ENCODE measurements at regions not wholly inside any gene's neighbourhood (a gene's known extent, or its start where the extent isn't known, plus 50 kb on each side); places are given as distances from the start of the nearest gene placed in this dataset.
"Not testable (repeated sequence)": the region's sequence is repeated elsewhere in the genome, so short reads cannot be mapped to it uniquely, and the experiment has no call there.

DNA sequence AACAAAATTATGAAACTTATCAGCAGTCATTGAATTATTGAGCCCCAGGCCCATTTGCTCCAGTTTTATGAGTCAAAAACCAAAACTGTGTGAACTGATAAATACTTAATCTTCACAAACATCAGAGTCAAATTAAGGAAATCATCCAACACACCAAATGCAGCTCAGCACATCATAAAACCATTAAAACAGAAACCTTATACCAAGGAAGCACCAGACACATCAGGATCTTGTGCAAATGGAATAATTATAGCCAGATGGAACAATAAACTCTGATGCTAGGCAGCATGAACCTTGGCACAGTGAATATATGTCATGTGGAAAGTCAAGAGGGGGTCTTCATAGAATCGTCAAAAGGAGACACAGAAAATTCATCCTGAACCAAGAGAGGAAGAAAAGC lies 410.7 kb upstream of the API5 start:
- DNase-seq, result no peak

DNA sequence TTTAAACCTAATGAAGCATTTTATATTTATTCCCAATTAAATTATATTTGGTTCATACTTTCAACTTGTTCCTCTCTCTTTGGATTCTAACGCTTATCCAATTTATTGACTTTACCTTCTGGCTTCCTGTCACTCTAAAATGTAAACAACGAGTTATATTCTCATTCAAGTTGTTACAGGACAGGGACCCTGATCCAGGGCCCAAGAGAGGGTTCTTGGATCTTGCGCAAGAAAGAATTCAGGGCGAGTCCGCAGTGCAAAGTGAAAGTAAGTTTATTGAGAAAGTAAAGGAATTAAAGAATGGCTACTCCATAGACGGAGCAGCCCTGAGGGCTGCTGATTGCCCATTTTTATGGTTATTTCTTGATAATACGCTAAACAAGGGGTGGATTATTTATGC lies 405.6 kb upstream of the API5 start:
- DNase-seq, result no peak

DNA sequence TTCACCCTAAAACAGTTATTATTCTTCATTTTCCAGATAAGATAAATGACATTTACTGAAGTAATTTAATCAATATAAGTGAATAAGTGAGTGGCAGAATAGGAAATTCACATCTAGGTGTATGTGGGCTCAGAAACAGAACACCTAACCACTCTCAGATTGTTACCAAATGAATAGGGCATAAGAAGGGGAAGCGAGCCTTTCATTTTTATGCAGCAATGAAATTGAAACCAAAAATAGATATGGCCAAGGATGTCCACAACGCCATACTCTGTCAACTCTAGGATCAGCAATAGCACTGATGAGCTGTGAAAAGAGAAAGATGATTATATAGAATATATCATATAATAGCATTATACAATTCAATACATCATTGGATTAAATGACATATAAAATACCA lies 398.1 kb upstream of the API5 start:
- no peak for DNase-seq

DNA sequence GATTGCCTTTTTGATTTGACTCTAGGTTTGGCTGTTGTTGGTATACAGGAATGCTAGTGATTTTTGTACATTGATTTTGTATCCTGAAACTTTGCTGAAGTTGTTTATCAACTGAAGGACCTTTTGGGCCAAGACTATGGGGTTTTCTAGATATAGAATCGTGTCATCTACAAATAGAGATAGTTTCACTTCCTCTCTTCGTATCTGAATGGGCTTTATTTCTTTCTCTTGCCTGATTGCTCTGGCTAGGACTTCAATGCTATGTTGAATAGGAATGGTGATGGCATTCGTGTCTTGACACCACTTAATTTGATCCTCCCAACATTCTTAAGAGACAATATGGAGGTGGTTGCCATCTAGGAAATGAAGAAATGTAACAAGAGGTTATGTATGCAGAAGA lies 388.1 kb upstream of the API5 start:
- DNase-seq, result no peak

DNA sequence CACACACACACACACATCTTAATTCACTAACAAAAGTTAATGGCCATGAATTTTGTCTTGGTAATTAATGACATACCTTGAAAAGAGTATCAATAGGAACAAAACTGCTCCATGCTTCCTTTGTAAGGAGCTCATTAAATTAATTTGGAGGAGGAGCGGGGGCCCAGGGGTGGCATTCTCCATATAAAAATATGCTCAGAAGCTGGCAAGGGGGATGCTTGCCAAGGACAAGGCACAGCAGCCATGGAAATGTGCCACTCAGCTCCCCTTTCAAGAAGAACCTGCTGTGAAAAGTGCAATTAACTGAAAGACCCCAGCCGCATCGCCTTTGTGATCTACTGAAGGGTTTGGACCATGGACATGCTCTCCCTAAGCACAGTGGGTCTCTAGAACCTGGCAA lies 385.9 kb upstream of the API5 start:
- DNase-seq, result no peak

DNA sequence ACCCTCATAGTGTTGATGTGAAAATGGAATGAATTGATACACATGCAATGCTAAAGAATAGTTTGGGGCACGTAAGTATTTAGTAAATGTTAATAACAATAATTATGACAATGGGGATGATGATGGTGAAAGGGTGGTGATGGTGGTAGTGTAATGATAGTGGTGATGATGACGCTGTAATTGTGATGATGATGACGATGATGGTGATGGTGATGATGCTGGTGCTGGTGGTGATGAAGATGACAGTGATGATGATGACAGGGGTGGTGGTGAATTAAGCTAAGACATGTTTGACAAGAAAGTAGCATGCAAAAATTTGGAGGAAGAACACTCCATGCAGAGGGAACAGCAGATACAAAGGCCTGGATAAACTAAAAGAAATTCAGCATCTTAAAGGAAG lies 364.4 kb upstream of the API5 start:
- no peak for DNase-seq

DNA sequence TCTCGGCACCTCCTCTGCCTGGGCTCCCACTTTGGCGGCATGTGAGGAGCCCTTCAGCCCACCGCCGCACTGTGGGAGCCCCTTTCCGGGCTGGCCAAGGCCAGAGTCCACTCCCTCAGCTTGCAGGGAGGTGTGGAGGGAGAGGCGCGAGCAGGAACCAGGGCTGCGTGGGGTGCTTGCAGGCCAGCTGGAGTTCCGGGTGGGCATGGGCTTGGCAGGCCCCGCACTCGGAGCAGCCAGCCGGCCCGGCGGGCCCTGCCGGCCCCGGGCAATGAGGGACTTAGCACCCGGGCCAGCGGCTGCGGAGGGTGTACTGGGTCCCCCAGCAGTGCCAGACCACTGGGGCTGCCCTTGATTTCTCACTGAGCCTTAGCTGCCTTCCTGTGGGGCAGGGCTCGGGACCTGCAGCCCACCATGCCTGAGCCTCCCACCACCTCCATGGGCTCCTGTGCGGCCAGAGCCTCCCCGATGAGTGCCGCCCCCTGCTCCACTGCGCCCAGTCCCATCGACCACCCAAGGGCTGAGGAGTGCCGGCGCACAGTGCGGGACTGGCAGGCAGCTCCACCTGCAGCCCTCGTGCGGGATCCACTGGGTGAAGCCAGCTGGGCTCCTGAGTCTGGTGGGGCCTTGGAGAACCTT lies 361.9 kb upstream of the API5 start:
- DNase-seq, result not testable (repeated sequence)

DNA sequence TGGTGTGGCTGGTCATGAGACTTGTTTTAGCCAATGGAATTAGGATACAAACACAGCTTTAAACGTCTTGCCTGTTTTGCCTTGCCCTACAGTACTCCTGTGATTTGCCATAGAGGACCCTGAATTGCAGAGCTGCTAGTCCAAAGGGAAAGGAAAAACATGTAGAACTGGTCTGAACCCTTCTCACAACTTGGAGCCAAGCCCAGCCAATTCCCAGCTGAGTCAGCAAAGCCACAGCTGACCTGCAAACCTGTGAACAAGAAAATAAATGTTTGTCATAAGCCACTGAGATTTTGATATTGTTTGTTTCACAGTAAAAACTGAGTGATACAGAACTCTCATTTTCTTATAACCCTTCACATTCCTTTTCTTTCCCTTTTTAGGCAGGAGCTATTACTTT lies 360.5 kb upstream of the API5 start:
- DNase-seq, result no peak

DNA sequence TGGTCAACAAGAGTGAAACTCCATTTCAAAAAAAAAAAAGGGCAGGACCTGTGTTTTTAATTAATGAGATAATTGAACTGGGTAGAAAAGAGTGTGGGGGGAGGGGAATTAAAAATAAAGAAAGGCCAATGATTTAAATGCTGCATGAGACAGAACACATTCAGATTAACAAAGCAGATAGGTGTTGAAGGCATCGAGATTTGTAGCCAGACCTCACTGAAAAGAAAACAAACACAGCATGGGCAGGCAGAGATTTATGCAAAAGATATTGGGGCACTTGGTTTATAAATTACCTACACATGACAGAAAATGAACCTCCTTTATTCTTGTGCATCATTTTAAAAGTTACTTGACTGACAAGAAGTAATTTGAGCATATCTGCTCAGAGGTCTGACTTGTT lies 354.0 kb upstream of the API5 start:
- no peak for DNase-seq

DNA sequence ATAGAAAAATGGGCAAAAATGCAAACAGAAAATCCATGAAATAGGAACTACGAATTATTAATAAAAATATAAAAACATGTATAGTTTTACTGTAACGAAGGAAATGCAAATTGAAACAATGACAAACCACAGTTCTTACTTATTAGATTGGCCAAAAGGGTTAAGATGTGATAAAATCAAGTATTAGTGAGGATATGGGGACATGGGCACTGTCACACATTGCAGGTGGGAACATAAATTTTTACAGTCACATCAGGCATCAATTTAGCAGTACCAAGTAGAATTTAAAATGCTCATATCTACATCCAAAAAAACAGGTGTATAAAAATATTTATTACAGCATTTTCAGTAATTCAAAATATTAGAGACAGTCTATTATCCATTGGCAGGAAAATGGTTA lies 353.2 kb upstream of the API5 start:
- no peak for DNase-seq

DNA sequence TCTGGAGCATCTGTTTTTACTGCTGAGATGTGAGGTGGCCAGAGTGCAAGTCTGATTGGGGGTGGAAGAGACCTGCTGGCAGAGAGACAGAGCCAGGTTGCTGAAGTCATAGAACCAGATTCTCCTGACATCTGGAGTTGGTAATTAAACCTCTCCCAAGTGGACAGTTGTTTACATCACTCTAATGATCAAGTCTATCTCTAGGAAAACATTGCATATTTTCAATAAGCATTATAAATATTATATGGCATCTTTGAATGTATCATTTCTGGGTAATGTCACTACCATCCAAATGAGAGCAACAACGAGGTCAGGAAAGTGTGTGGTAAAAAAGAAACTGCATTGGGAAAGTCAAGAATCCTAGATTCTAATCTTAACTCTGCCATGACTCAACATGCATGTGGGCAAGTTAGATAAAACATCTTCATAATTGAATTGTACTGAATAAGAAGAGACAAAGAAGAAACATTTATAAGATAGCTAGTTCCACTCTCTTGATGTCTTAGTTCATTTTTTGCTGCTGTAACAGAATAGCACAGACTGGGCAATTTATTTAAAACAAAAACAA lies 351.2 kb upstream of the API5 start:
- no peak for DNase-seq

DNA sequence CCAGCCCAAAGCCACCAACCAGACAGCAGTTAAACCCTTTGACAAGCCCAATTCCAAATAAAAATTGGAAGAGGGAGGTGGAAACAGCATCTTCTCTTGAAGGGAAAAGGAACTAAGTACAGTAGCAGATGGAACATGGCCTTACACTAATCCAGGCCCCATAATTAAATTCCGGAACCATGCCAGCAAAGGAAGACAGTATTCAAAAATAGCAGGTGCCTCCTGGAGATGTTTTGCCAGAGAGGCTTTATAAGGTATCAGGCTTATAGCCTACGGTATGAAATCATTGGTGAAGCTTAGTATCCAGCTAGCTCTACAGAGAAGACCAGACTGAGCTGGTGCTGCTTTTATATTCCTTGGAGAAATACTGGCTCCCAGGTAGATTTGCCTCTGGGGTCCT lies 344.1 kb upstream of the API5 start:
- no peak for DNase-seq

DNA sequence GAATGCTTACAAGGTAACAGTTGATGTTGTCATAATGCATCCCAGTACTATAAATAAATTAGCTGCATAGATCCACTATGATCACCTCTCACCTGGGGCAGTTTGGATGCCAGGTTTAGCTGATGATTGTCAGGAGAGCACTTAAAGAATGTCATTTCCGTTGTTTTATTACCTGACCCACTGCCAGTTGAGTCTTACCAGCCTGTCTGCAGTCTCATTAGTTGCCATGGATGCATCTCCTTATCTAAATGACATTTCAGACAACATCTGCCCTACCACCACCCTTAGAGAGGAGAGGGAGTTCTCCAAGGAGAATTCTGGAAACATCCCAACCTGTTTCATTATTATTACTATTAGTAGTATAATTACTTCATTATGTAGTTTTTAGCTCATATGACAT lies 339.1 kb upstream of the API5 start:
- DNase-seq, result no peak

DNA sequence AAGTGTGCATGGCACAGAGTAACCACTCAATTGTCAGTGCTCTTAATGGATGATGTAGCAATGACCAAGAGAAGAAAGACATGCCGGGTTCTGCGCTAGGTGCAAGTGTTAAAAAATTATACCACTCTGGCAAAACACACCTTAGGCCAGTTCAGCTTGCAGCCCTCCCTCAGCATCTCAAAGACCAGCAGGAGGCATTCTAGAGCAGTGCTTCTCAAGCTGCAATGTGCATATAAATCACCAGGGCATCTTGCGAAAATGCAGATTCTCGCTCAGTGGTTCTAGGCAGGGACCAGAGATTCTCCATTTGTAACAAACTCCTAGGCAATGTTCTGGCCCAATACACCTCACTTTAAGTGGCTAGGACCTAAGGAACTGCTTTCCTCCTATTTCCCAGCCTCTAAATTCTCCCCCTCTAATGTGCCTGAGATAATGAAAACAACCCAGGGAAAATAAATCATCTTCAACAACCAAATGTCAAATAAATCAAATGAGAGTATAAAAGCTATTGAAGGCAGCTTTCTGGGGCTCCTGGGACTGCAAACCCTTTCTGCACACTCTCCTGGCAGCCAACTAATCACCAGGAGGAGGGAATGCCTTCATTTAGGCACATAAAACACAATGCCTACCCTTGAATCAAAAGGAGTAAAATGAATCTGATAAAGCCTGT lies 337.2 kb upstream of the API5 start:
- no peak for DNase-seq

DNA sequence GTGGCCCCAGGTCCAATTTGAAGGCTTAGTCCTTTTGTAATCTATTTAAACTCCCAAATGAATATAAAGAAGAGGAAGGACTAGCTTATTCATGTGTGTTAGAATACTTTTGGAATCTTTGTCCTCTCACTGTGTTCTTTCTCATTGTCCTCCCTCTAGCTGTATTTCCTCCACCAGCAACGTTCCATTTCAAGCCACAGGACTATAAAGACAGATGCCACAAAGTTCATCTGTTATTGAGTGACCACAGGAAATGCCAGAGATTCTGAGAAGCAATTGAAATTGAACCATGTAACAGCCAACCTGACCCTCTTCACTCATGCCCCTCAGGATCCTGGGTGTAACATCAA lies 336.6 kb upstream of the API5 start:
- DNase-seq, result no peak

DNA sequence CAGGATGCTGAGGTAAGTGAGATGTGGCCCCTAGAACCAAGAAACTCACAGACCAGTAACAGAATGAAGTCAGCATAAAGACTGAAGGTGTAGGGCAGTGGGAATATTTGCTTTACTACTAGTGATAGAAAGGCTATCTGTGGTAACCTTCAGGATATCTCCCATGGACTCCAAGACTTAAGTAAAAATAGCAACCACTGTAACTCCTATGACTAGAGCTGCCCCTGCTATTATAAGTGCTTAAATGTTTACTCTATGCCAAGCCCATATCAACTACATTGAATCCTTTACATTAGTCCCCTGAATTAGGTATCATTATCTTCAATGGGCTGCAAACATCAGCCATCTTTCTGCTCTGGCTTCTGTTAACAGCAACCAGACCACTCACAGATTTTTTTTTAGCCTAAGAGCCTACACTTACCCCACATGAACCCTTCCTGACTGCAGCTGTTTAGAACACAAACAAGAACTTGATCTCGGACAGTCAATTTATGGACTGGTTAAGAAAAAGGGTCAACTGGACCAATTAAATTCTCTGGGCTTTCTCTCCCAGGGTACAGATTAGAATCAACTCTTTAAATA lies 335.1 kb upstream of the API5 start:
- no peak for DNase-seq

DNA sequence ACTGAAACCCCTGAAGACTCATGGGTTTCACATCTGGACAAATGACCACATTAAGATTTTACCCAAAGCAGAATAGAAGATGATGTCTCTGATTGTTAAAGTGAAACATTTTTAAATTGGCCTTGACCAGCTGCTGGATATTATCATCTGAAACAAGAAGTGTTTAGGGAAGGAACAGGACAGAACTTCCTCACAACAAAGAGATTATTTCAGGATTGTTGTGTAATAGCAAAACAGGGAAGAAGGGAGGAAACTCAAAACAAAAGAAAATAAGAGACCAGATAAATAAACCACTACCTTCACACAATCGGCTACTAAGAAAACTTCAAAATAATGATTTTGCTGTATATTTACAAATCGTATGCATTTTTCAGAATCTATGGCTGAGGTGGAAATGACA lies 319.2 kb upstream of the API5 start:
- DNase-seq, result no peak

DNA sequence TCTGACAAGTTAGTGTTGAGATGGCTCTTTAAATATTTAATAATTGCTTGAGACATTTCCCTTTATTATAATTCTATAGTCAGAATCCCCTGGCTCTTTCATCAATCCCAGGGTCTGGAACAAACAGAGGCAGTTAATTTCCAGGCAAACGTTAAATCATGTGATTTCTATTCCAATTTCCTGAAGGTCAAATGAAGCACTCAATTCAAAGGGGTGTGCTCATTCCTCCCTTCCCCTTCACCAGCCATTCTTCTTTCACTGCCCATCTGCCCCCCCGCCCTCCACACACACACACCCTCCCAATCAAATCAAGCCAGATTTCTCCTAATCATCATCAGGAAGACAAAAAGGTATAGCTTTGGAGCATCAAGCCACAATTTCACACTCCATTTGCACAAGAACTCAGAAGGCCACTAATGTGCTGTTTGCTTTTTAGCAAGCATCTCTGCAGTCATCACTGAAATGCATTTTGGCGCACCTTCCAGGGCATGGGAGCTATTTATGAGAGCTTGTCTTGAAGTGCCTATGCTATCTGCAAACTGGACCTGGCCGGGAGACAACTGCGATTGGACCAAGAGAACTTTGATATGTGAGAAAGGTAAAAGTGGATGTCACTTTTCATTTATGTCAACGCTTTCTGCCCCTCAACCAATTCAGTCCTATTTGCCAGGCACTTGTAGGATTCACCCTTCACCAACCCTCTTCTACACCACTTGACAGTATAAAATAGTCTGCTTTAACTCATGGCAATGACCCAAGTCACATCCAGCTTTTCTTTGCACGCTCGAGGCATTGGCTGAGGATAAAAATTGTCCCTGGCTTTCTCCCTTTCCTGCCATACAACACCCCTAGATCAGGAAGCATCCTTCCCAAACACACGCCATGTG lies 315.1 kb upstream of the API5 start:
- DNase-seq, result no peak

DNA sequence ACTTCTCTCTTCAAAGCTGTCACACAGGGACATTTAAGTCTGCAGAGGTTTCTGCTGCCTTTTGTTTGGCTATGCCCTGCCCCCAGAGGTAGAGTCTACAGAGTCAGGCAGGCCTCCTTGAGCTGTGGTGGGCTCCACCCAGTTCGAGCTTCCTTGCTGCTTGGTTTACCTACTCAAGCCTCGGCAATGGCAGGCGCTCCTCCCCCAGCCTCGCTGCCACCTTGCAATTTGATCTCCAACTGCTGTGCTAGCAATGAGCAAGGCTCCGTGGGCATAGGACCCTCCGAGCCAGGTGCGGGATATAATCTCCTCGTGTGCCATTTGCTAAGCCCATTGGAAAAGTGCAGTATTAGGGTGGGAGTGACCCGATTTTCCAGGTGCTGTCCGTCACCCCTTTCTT lies 306.9 kb upstream of the API5 start:
- DNase-seq, result not testable (repeated sequence)

DNA sequence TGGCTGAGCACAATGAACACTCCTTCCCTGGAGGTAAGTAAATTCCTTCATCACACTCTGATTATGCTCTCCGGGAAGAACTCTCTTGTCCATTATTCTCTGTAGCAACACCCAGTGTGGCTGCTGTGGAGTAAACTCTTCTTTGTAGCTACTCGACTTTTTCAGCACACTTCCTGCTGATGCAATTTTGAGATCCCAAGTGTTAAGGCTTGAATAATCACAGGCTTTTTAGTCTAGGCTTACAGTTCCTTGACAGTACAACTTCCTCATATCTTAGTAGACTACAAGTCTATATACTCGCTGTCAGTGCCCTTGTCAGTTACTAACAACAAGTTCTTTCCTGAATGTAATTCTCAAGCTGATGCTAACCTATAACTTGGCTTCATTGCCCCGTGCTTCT lies 301.8 kb upstream of the API5 start:
- DNase-seq, result no peak

DNA sequence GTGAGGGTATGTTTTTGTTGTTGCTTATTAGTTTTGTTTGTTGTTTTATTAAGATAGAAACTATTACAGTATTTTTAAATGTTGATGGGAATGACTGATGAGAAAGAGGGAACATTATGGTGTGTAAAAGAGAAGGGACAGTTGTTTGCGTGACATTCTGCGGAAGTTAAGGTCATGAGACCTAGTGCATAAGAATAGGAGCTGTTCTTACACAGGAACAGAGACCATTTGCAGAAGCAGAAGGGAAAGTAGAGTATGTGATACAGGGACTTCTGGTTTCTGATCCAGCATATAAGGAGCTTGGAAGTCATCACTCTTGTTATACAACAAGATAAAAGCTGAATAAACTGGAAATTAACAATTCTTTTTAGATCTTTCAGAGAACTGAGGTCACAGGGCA lies 299.2 kb upstream of the API5 start:
- no peak for DNase-seq

DNA sequence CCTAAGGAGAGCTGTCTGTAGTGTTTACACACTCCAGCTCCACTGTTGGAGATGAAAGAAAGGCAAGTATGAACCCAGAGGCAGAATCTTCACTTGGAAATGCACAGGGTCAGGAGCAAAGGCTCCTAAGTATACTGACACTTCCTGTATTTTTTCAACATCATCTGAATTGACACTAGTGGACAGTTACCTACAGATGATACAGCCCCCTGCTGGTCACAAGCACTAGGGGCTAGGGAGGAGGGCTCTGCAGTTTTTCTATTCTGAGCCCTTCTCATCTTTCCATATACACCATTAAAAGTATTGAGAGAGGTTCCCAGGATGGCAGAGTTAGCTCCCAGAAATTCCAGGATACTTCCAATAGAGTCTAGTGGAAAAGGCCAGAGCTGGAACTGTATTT lies 290.3 kb upstream of the API5 start:
- no peak for DNase-seq

DNA sequence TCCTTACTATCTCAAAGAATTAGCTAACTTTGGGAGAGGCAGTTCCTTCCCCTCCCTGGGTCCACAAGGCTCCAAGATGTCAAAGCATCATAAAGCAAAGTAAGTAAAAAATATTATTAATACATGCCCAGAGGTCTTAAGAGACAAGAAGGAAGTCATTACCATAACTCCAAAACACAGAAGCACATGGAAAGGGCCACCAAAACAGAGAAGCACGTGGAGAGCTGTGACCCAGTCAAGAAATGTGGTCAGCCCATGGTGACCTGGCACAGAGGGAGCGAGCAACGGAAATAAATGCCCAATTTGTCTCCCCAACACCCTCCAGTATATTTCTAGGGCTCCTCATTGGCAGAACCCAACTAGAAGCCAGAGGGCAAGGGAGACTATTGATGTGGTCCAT lies 277.5 kb upstream of the API5 start:
- DNase-seq, result no peak

DNA sequence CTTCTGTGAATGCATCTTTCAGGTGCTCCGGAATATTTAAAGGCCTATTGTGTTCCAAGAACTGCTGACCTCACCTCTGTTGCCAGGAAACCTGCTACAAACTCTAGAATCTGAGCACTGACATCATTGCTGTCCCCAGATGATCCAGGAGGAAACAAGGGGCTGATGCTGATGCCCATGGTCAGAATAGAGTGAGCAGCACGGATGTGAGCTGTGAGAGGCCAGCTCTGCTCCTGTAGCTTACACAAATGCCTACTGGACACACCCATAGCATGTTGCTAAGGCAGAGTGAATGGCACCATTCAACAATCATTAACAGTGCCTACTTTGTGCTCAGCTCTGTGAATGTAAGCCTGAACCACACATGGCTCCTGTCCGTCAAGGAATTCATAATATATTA lies 276.7 kb upstream of the API5 start:
- no peak for DNase-seq
